ENCODE measurements at regions not wholly inside any gene's neighbourhood (a gene's known extent, or its start where the extent isn't known, plus 50 kb on each side); places are given as distances from the start of the nearest gene placed in this dataset.

DNA sequence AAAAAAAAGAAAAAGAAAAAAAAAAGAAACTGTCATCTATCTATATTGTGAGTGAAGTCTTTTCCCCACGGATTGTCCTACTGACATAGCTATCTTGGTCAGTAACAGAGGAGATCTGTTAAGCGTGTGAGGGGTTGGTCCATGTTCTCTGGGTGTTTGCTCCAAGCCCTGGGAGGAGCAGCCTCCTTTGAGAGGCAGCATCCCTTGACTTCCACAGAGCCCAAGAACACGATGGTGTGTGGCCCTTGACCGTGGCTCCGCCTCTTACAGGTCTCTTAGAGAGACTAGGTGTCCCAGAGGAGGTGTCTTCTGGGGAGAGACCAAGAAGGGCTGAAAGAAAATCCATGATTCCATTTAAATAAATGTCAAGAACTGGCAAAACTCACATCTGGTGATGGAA, 60.1 kb upstream of the GTSF1L start:
- Histone ChIP-seq H3K36me3 (ENCODE audit: insufficient read depth, low read length, poor library complexity, severe bottlenecking) (no peaks in the 10 kb centered on the region), H3K4me1 (ENCODE audit: insufficient read depth, low read length, poor library complexity, severe bottlenecking) (no peaks in the 10 kb centered on the region), H3K9me3 (ENCODE audit: low read depth, low read length, poor library complexity, severe bottlenecking) (no peaks in the 10 kb centered on the region), H3K27ac (ENCODE audit: low read depth, low read length, poor library complexity, severe bottlenecking) (no peak overlapping the region), H3K27me3 (replicated peaks; ENCODE audit: insufficient read depth, low read depth, low read length, poor library complexity) (no peaks in the 10 kb centered on the region), H3K4me3 (ENCODE audit: low read depth, low read length, poor library complexity, severe bottlenecking) (no peak overlapping the region)
- DNase-seq (ENCODE audit: low spot score) = no peak
- ChIA-PET POLR2A (ENCODE audit: low non-redundant PET) (no interaction called here), CTCF (no interaction called here)
- no TSS peak for BruUV-seq (replicated peaks)
- intact Hi-C loops (cut with micrococcal nuclease; ENCODE audit: unreplicated experiment) = no loop called here
- TF ChIP-seq, protein P1, sequence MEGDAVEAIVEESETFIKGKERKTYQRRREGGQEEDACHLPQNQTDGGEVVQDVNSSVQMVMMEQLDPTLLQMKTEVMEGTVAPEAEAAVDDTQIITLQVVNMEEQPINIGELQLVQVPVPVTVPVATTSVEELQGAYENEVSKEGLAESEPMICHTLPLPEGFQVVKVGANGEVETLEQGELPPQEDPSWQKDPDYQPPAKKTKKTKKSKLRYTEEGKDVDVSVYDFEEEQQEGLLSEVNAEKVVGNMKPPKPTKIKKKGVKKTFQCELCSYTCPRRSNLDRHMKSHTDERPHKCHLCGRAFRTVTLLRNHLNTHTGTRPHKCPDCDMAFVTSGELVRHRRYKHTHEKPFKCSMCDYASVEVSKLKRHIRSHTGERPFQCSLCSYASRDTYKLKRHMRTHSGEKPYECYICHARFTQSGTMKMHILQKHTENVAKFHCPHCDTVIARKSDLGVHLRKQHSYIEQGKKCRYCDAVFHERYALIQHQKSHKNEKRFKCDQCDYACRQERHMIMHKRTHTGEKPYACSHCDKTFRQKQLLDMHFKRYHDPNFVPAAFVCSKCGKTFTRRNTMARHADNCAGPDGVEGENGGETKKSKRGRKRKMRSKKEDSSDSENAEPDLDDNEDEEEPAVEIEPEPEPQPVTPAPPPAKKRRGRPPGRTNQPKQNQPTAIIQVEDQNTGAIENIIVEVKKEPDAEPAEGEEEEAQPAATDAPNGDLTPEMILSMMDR (conservative IDR thresholded peaks at IDR 0.05; ENCODE audit: low read depth, low read length) = no peak
- no peak for TF ChIP-seq EZH2 (IDR thresholded peaks at IDR 0.05; ENCODE audit: borderline replicate concordance, low read depth, low read length, poor library complexity, severe bottlenecking)

DNA sequence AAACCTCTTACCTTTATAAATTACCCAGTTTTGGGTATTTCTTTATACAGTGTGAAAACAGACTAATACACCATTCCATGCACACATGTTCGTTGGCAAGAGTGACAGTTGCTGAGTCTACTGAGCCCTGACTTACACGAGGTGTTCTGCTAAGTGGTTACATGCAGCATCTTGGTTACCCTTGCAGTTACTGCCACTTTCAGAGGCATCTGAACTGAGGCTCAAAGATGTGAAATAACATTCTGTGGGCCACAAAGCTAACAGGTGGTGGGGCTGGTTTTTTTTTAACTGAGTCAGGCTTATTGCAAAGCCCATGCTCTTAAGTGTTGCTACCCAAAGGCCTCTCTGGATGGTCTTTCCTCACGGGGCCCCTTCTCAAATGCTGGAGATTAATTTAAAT, 54.4 kb upstream of the GTSF1L start:
- CTCF ChIA-PET = no interaction called here

DNA sequence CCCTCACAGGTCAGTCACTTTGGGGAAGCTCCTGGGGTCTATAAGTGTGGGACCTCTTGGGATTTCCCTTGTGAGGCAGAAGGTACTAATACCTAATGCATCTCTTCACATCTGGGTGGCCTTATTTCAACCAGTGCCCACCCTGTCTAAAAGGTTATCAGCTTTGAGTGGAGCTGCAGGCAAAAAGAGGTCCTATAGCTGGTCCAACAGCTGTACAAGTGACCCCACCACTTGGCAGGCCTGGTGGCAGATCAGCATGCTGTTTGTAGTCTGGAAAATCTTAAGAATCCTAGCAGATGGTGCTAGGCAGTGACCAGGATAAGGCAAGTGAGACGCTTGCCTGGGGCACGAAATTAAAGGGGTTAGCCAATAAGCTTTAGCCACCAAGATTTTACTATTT, 51.6 kb upstream of the GTSF1L start:
- no TSS peak for BruUV-seq (replicated peaks)
- intact Hi-C loops (cut with micrococcal nuclease; ENCODE audit: unreplicated experiment) = no loop called here
- ChIA-PET POLR2A (ENCODE audit: low non-redundant PET) (no interaction called here), CTCF (no interaction called here)
- Histone ChIP-seq H3K9me3 (ENCODE audit: low read depth, low read length, poor library complexity, severe bottlenecking) (no peaks in the 10 kb centered on the region), H3K36me3 (ENCODE audit: insufficient read depth, low read length, poor library complexity, severe bottlenecking) (no peaks in the 10 kb centered on the region), H3K4me1 (ENCODE audit: insufficient read depth, low read length, poor library complexity, severe bottlenecking) (no peaks in the 10 kb centered on the region), H3K27ac (ENCODE audit: low read depth, low read length, poor library complexity, severe bottlenecking) (no peak overlapping the region), H3K27me3 (replicated peaks; ENCODE audit: insufficient read depth, low read depth, low read length, poor library complexity) (no peaks in the 10 kb centered on the region), H3K4me3 (ENCODE audit: low read depth, low read length, poor library complexity, severe bottlenecking) (no peak overlapping the region)
- DNase-seq (ENCODE audit: low spot score) = no peak
- TF ChIP-seq EZH2 (IDR thresholded peaks at IDR 0.05; ENCODE audit: borderline replicate concordance, low read depth, low read length, poor library complexity, severe bottlenecking) = no peak
- TF ChIP-seq, protein P1 (conservative IDR thresholded peaks at IDR 0.05; ENCODE audit: low read depth, low read length) = no peak

More for the DNA sequence above, 54.4 kb upstream of the GTSF1L start:
- no peaks in the 10 kb centered on the region for H3K9me3 ChIP-seq (ENCODE audit: low read depth, low read length, poor library complexity, severe bottlenecking)
- DNase-seq (ENCODE audit: low spot score) = no peak
- no peak overlapping the region for H3K4me3 ChIP-seq (ENCODE audit: low read depth, low read length, poor library complexity, severe bottlenecking)
- H3K27me3 ChIP-seq (replicated peaks; ENCODE audit: insufficient read depth, low read depth, low read length, poor library complexity) = no peaks in the 10 kb centered on the region
- H3K27ac ChIP-seq (ENCODE audit: low read depth, low read length, poor library complexity, severe bottlenecking) = no peak overlapping the region
- intact Hi-C loops (cut with micrococcal nuclease; ENCODE audit: unreplicated experiment) = no loop called here
- TF ChIP-seq, protein P1 (conservative IDR thresholded peaks at IDR 0.05; ENCODE audit: low read depth, low read length) = no peak
- no peak for TF ChIP-seq EZH2 (IDR thresholded peaks at IDR 0.05; ENCODE audit: borderline replicate concordance, low read depth, low read length, poor library complexity, severe bottlenecking)
- H3K4me1 ChIP-seq (ENCODE audit: insufficient read depth, low read length, poor library complexity, severe bottlenecking) = no peaks in the 10 kb centered on the region
- no peaks in the 10 kb centered on the region for H3K36me3 ChIP-seq (ENCODE audit: insufficient read depth, low read length, poor library complexity, severe bottlenecking)
- POLR2A ChIA-PET (ENCODE audit: low non-redundant PET) = no interaction called here
- BruUV-seq (replicated peaks) = no TSS peak
